Ishikawa (cell line): ENCODE measurements at regions not wholly inside any gene's neighbourhood (a gene's known extent, or its start where the extent isn't known, plus 50 kb on each side); places are given as distances from the start of the nearest gene placed in this dataset.

Source experiments
- CEBPB ChIP-seq: IDR thresholded peaks from 2 replicates; pipeline ENCODE4 v1.6.1; 2012
- CREB1 ChIP-seq: IDR thresholded peaks from 2 replicates; pipeline ENCODE4 v1.6.1; 2012; ENCODE audit warnings: low read depth
- EGR1 ChIP-seq: IDR thresholded peaks from 2 replicates; pipeline ENCODE4 v1.6.1; 2012
- EP300 ChIP-seq: IDR thresholded peaks from 2 replicates; pipeline ENCODE4 v1.6.1; 2012; ENCODE audit warnings: borderline replicate concordance
- FOXM1 ChIP-seq: IDR thresholded peaks from 2 replicates; pipeline ENCODE4 v1.6.1; 2012; ENCODE audit warnings: low read depth, borderline replicate concordance
- MAX ChIP-seq: IDR thresholded peaks from 2 replicates; pipeline ENCODE4 v1.6.1; 2012
- NFIC ChIP-seq: IDR thresholded peaks from 2 replicates; pipeline ENCODE4 v1.6.1; 2012
- RAD21 ChIP-seq: IDR thresholded peaks from 2 replicates; pipeline ENCODE4 v1.6.1; 2012; ENCODE audit warnings: low read depth
- REST ChIP-seq: IDR thresholded peaks from 2 replicates; pipeline ENCODE4 v1.6.1; 2012; ENCODE audit warnings: low read depth, mild to moderate bottlenecking
- TAF1 ChIP-seq: IDR thresholded peaks from 2 replicates; pipeline ENCODE4 v1.6.1; 2012; ENCODE audit warnings: low read depth, mild to moderate bottlenecking
- TCF12 ChIP-seq: IDR thresholded peaks from 2 replicates; pipeline ENCODE4 v1.6.1; 2012; ENCODE audit warnings: low read depth
- TEAD4 ChIP-seq: IDR thresholded peaks from 2 replicates; pipeline ENCODE4 v1.6.1; 2012
- USF1 ChIP-seq: IDR thresholded peaks from 2 replicates; pipeline ENCODE4 v1.6.1; 2012
- YY1 ChIP-seq: IDR thresholded peaks from 2 replicates; pipeline ENCODE4 v1.6.1; 2012; ENCODE audit warnings: low read depth
- ZBTB7A ChIP-seq: IDR thresholded peaks from 2 replicates; pipeline ENCODE4 v1.6.1; 2012; ENCODE audit warnings: low read depth

- TF ChIP-seq TEAD4 (no peak), CREB1 (no peak), EP300 (no peak), NFIC (no peak), ZBTB7A (no peak), RAD21 (no peak), CEBPB (no peak), REST (no peak), TAF1 (no peak), TCF12 (no peak), FOXM1 (no peak), MAX (no peak), USF1 (no peak)
Measured at GRCh38 chr22:48680601-48681000, 1147.1 kb downstream of the BRD1 start.

- no peak for TF ChIP-seq MAX
- no peak for TF ChIP-seq TCF12
- TF ChIP-seq YY1: no peak
- no peak for TF ChIP-seq CEBPB
- no peak for TF ChIP-seq EGR1
- TF ChIP-seq REST: no peak
- TF ChIP-seq ZBTB7A: no peak
- TF ChIP-seq RAD21: no peak
- TF ChIP-seq TEAD4: no peak
- TF ChIP-seq USF1: no peak
- TF ChIP-seq CREB1: no peak
- TF ChIP-seq FOXM1: no peak
- TF ChIP-seq EP300: no peak
- no peak for TF ChIP-seq NFIC
- TF ChIP-seq TAF1: no peak
Measured at GRCh38 chr22:48679656-48680555, 1147.8 kb downstream of the BRD1 start.

- no peak for TF ChIP-seq ZBTB7A
- no peak for TF ChIP-seq CEBPB
- no peak for TF ChIP-seq NFIC
- no peak for TF ChIP-seq TCF12
- no peak for TF ChIP-seq TAF1
- TF ChIP-seq YY1: no peak
- TF ChIP-seq RAD21: no peak
- TF ChIP-seq FOXM1: no peak
- no peak for TF ChIP-seq USF1
- no peak for TF ChIP-seq MAX
- no peak for TF ChIP-seq EP300
- TF ChIP-seq TEAD4: no peak
- no peak for TF ChIP-seq REST
- no peak for TF ChIP-seq EGR1
- no peak for TF ChIP-seq CREB1
Measured at GRCh38 chr22:48678171-48679135, 1149.2 kb downstream of the BRD1 start.
